GM21825 (cell line): ENCODE measurements at regions not wholly inside any gene's neighbourhood (a gene's known extent, or its start where the extent isn't known, plus 50 kb on each side); places are given as distances from the start of the nearest gene placed in this dataset.
"Not testable (repeated sequence)": the region's sequence is repeated elsewhere in the genome, so short reads cannot be mapped to it uniquely, and the experiment has no call there.

Experiments
- ATAC-seq: cut with Tn5 transposase; IDR thresholded peaks from one replicate; pipeline ENCODE4 v1.9.1; 2021; ENCODE audit warnings: mild to moderate bottlenecking, moderate library complexity; ENCODE audit not compliant: unreplicated experiment

DNA sequence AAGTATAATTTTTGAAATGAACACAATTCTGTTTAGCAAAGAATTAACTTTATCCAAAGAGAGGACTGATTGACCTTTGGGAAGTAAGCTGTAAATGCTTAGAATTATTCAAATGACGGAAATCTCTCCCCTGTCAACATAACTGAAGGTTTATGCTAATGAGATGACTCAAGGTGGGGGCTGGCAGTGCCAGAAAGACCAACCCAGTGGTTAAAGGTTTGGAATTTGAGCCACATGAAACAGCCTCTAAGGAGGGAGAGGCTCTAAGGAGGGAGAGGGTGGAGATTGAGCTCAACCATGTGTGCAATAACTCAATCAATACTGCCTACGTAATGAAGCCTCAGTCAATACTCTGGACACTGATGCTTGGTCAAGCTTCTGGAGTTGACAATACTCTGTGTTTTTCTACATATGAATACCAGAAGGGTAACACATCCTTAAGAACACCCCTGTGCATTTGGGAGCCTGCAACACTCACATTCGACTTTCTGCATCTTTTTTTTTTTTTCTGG lies 123.4 kb upstream of the TENT5A start:
- ATAC-seq: no peak

DNA sequence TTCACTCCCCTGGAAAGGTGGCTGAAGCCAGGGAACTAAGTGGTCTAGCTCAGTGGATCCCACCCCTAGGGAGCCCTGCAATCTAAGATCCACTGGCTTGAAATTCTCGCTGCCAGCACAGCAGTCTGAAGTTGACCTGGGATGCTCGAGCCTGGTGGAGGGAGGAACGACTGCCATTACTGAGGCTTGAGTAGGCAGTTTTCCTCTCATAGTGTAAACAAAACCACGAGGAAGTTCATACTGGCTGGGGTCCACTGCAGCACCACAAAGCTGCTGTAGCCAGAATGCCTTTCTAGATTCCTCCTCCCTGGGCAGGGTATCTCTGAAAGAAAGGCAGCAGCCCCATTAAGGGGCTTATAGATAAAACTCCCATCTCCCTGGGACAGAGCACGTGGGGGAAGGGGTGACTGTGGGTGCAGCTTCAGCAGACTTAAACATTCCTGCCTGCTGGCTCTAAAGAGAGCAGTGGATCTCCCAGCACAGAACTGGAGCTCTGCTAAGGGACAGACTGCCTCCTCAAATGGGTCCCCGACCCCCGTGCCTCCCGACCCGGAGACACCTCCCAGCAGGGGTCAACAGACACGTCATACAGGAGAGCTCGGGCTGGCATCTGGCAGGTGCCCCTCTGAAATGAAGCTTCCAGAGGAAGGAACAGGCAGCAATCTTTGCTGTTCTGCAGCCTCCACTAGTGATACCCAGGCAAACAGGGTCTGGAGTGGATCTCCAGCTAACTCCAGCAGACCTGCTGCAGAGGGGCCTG lies 117.4 kb upstream of the TENT5A start:
- not testable (repeated sequence) for ATAC-seq

DNA sequence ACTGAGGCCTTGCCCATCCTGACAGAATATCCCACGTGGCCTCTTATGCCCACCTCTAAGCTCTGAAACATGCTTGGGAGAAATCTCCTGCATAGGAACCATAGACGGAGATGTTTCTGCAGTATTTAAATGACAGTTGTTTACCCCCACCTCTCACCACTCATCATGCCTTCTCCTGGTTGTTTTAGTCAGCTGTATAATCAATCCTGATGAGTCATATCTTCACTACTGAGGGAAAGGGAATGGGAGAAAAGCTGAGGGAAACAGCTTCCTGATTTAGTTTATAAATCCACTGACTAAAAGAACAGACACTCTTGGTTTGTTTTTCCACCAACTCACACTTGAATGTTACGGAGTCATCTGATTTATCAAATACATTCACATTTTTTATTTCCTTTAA lies 113.2 kb upstream of the TENT5A start:
- ATAC-seq: no peak

DNA sequence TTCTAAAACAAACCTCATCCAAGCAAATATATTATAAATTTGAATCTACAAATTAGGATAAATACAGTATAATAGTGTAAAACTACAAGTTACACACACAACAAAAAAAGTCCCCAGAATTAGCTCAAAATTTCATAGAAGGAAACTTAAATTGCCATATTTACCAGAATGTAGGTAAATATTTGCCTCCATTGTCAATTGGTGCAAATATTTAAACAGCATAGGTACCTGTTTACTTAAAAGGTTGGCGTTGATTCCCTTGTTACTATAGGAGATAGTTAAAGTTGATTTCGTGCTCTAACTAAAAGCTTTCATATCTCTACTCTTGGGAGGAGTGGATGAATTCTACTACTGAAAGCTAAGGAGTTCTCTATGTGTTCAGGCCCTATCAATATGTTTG lies 111.6 kb upstream of the TENT5A start:
- no peak for ATAC-seq

DNA sequence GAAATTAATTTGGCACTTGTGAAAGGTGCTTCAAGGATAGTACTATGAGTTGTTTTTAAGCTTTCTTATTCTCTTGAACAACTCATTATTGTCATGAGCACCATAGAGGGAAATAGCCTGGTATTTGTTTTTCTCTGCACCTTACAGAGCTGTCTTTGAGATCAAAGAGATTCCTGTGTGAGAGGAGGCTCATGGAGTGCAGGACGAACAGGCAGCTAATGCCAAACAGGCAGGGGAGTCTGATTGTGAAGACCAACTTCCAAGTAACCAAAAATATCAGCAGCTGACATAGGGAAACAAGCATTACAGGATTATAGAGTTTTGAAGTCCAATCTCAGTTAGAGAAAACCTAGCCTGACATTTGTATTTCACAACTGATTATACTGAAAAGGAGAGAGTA lies 110.6 kb upstream of the TENT5A start:
- ATAC-seq: no peak

DNA sequence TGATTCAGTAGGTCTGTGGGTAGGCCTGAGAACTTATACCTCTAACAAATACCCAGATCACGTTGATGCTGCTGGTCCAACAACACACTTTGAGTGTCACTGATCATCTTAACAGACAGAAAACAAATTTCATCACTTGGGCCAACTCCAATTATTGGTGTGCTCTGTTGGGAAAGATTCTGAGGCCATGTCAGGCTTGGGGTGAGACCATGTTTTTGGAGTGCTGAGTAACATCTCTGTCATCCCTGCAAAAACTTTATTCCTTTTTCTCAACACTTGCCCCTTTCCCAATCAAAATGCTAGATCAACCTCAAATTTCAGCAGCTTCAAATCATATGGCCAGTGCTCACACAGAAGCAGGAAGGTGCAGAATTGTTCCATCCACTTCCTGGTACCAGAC lies 108.8 kb upstream of the TENT5A start:
- ATAC-seq: no peak

DNA sequence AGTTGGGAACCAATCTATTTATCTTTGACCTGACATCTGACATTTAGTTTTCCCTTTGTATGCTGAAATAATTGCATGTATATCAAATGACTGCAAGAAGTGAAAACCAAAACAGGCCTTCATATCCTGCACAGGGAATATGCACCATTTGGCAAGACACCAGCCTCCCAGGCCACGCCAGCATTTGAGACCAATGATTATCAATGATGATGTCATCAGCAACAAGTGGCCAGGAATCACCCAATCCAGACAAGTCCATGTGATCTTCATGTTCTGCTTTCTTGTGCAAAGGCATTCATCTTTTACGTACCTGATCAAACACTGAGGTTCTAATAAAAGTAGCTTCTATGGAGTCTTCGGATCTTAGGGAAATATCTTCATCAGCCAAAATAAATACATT lies 107.4 kb upstream of the TENT5A start:
- ATAC-seq: no peak

DNA sequence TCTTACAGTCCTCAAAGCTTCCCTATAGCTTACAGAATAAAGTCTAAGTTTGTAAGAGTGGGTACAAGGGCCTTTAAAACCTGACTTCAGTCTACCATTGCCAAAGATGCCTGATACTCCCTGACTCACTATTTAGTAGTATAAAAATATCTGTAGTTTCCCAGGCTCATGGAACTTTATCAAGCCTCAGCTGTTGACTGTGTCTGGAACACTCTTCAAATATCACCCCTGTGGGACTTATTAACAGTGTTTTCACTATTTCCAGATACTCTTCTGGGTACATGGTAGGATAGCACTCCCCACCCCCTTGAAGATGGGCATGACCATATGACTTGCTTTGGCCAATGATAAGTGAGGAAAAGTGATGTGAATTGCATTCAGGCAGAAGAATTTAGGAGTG lies 105.3 kb upstream of the TENT5A start:
- ATAC-seq: no peak

DNA sequence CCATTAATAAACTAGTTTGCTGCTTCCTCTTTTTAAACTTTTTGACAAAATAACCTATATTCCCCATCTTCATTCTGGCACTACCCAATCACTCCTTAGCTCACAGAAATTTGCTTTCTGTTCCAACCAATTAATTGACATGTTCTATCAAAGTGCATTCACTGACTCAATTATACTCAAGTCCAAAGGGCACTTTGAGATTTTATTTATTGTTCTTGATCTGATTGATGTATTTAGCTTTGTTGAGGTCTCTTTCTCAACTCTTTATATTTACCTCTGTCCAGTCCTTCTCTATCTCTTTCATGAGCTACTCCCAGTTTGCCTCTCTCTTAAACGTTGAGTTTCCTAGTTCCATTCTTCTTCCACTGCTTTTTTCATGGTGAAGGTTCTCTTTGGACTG lies 104.4 kb upstream of the TENT5A start:
- no peak for ATAC-seq

DNA sequence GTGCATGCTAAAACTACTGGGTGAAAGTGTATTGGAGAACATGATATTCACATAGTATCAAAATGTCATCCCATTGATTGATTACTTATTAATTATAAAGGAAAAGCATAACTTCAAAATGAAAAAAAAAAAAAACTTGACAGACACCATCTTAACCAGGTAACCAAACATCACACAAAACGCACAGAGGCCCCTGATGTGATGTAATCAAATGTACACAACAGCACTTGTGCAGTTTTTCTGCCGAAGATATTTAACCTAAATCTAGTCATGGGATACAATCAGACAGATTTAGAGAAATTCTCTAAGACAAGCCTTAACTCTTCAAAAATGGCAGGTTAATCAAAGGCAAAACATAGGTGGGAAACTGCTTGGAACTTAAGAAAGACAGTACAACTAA lies 102.0 kb upstream of the TENT5A start:
- no peak for ATAC-seq

DNA sequence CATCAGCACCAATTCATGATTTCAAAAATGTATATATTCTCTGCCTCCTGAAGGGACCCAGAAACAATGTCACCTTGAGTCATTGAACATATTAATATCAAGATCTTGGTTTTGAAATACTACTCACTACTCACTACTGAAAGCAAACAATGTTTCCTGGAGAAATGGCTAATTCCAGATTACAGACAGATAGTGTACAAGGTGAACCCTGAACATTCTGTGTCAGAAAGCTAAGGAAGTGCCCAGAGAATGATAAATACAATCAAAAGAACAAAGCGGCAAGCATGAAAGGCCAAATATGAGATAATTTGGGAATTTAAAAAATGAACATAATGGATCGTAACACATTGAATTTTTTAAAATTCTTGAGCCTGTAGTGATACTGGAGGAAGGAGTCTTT lies 101.5 kb upstream of the TENT5A start:
- ATAC-seq: no peak

DNA sequence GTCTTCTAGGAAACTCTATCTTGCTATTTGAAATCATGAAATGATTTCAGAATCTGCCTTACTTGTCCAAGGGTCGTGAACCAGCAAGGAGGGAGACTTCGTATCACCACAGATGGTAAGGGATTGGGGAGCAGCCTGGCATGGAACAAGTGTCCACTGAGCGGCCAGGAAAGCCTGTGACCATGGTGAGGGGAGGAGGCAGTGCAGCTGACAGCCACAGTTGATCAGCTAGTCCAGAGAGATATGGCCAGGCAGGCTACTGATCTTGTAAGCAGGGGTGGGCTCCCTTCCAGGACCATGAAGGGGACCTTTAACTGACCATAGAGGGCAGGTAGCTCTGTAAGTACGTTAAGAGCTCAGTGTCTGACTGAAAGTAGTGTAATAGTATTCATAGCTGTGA lies 96.8 kb upstream of the TENT5A start:
- ATAC-seq: no peak

DNA sequence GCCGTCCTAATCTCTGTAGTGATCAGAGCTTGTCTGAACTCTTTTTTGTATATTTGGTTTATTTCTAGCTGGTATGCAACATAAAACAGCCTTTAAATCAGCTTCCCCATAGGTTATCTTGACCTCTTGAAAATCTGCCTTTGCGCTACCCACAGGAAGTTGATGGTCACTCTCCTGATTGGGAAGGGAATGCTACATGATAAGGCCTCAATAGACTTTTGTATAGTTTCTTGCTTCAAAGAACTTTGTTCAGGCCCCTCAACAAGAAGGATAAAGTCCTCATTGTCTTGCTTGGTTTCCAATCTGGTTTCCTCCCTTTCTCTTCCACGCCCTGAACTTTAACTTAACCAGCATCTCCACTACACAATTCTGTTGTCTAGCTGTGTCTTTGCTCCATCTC lies 95.4 kb upstream of the TENT5A start:
- no peak for ATAC-seq

DNA sequence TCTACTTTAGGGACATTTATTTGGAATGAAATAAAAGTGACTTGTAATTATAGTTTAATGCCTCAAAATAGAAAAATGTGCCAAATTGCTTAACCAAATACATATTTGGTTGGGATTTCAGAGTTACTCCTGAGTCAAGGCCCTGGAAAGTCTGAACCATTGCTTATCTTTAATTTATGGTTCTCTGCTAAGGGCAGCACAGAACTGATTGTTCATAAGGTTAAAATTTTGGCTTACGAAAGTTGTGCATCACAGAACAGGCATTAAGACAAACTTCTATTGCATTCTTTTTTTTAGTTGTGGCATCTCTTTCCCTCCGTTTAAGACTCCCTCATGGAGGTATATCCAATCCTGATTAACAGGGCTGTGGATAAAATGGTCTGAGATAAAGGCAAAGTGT lies 92.2 kb upstream of the TENT5A start:
- ATAC-seq: no peak

DNA sequence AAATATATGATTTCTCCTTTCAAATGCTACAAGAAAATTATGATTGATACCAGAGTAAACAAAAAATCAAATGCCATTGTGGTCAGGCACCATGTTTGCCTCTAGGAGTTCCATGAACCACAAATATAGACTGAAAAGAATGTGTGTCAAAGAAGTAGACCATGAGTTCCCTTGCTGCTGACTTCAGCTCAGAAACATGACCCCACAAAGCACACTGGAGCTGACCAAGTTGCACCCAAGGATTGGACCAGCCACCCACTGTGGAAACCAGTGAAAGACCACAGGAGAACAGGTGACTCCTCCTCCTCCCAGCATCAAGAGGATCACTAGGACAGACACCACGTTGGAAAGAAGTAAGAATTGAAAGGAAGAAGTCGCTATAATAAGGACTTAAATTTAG lies 90.8 kb upstream of the TENT5A start:
- ATAC-seq: no peak

DNA sequence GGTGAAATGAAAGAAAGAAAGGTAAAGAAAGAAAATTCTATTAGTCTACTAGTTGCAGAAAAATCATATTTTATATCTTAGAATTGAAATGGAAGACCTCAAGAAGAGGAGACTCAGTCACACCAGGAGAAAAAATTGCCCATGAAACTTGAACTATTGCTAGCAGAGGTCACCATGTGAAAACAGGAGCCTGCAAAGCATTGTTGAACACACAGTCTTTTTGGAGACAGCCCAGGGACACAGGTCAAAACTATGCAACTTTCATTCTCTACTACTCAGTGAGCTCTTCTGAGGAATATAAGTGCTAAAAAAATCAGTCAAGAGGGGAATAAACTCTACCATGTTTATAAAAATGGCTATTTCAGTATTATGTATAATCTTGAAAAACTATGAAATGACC lies 89.8 kb upstream of the TENT5A start:
- ATAC-seq: no peak

DNA sequence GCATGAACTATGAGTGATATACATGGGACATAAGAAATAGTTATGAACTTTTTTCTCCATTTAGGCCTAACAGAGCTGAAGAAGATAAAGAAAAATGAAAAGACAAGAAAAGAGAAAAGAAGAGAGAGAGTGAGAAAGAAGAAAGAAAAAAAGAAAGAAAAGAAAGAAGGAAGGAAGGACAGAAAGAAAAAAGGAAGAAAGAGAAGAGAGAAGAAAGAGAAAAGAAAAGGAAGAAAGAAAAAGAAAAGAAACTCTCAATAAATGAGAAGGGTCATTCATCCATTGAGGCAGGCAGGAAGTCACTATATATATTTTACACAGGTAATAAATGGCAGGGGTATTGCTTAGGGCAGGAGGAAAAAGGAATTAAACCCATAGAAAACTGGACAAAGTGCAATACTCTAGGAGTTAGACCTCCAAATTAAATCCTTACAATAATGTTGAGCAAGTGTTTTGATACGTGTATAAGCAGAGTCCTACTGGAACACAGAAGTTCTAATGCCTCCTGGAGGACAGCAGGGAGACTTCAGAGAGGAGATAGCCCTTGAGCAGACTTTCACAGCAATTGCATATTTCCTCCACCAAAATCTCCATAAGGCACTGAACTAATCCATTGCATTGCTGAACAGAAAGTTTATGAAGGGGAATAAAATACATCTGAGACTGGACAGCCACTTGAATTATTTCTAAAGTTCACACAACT lies 86.4 kb upstream of the TENT5A start:
- ATAC-seq: no peak

DNA sequence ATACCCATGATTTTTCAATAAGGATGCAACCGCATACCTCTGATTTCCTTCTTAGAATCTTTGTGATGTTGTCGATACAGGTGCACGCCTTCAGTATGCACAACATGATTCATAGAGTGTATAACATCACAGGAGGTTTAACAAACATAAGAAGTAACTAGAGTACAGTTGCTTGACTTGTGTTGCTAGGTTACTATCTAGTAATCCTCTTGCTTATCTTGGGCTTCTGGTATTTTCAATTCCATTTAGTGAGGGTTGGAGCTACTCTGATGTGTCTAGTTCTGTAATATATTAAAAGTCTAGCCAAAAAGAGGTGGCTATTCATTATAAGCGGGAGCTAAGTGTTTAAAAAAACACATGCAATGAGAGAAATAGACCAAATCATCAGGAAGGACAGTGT lies 85.5 kb upstream of the TENT5A start:
- ATAC-seq: no peak

DNA sequence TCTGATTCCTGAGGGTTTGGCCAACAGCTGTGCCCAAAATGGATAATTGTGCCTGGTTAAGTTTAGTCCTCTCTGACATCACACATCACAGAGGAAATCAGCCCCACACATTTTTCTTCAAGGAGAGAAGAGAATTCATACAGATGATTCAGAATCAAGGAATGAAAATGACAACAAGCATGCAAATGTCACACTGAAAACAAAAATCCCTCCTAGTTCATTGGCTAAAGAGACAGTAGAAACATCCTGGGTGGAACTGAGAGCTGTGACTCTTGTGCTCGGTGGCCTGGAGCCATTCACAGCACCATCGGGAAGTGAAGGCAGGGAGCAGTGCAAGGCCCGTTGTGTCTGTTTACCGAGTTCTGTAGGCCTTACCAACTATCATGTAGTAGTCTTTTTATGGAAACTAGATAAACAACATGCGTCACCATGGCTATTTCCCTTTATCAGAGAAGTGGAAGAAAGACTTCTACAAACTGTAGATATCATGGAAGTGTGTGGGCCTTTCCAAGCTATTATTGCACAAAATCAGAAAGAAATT lies 81.7 kb upstream of the TENT5A start:
- ATAC-seq: no peak

DNA sequence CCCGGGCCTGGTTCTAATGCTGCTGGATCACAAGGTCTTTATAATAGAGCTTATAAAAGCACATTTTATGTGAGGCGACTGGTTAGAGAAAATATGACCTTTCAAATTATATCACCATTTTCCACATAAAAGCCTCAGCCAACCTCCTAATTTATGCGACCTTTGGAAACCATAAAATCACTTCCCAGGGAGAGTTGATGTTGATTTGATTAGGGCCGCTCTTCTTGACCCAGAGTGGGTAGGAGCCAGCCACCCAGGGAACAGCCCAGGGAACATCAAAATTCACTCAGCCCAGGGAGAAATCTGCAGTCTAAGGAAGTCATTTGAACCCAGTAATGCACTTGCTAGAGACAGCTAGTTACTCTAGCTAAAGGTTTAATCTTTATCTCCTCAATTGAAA lies 79.8 kb upstream of the TENT5A start:
- no peak for ATAC-seq

DNA sequence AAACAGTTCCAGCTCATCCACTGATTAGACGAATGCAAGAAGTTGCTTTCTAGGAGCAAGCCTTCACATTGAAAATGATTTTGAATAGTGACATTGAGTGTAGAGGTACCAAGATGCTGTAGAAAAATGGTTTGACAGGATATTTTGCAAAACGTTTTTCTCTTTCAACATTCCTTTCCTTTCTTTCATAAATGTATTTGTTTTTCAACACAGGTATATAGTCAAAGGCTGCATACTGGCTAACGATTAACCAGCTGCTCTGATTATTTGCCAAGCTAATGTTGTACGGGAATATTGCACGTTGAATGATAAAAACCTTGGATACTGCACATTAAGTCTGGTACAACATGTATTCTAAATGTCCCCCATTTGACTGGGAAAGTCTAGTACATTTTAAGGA lies 78.8 kb upstream of the TENT5A start:
- ATAC-seq: no peak

DNA sequence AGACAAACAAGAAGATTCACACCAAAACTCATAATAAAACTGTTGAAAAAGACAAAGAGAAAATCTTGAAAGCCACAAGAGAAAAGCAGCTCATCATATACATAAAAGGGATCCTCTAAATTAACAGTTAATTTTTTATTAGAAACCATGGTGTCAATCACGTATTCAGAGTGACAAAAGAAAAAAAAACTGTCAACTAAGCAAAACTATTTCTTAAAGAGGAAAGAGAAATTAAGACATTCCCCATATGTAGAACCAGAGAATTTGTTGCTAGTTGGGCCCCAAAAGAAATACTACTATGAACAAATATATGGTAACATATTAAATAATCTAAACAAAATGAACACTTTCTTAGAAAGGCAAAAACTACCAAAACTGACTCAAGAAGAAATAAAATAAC lies 74.3 kb upstream of the TENT5A start:
- no peak for ATAC-seq
